Caco-2 (cell line): ENCODE measurements at regions not wholly inside any gene's neighbourhood (a gene's known extent, or its start where the extent isn't known, plus 50 kb on each side); places are given as distances from the start of the nearest gene placed in this dataset.

Experiments used
- BruUV-seq: library from RNA; stranded (reverse); fragments of 400-500 nt; replicated peaks from 2 replicates; lab custom pipeline; 2021; lab: Mats Ljungman, UMichigan
- CTCF ChIA-PET: fragments of 300-600 bp; sonication (Branson Sonifier 250); formaldehyde crosslinking; loops from one replicate; lab custom pipeline; 2022; ENCODE audit warnings: antibody characterized with exemption; lab: Charles Lee
- POLR2A ChIA-PET: fragments of 300-600 bp; sonication (Branson Sonifier 250); formaldehyde crosslinking; loops from one replicate; lab custom pipeline; 2022; ENCODE audit warnings: antibody characterized with exemption; lab: Charles Lee
- DNase-seq, 2 experiments: peaks; one replicate each; pipeline versions ENCODE4 v3.0.0 to v3.0.0-alpha.2; 2020 to 2022
- H3K27me3 ChIP-seq: replicated peaks from 2 replicates; pipeline ENCODE4 v1.6.0; 2011; ENCODE audit warnings: low read length; ENCODE audit not compliant: control insufficient read depth, insufficient read depth
- H3K36me3 ChIP-seq: 2 replicates; pipeline ENCODE4 v1.5.1; 2011; ENCODE audit warnings: low read length; ENCODE audit not compliant: control insufficient read depth, insufficient read depth
- H3K4me1 ChIP-seq: fragments of 250-450 bp; sonication (Bioruptor Pico); 2 replicates; pipeline ENCODE4 v1.5.1; 2020; ENCODE audit warnings: mild to moderate bottlenecking
- H3K4me3 ChIP-seq: 2 replicates; pipeline ENCODE4 v1.5.1; 2011; ENCODE audit warnings: low read depth, mild to moderate bottlenecking, control low read depth, low read length
- H3K9me3 ChIP-seq: fragments of 250-450 bp; sonication (Bioruptor Pico); 2 replicates; pipeline ENCODE4 v1.5.1; 2020; ENCODE audit warnings: mild to moderate bottlenecking, moderate library complexity
- H3K27ac Mint-ChIP-seq: one replicate; pipeline ENCODE4 v1.8.0; 2022; ENCODE audit warnings: mixed read lengths; ENCODE audit not compliant: unreplicated experiment
- H3K27me3 Mint-ChIP-seq: one replicate; pipeline ENCODE4 v1.8.0; 2022; ENCODE audit warnings: mixed read lengths; ENCODE audit not compliant: insufficient read depth, unreplicated experiment
- H3K36me3 Mint-ChIP-seq: one replicate; pipeline ENCODE4 v1.8.0; 2022; ENCODE audit warnings: mild to moderate bottlenecking, mixed read lengths; ENCODE audit not compliant: insufficient read depth, unreplicated experiment
- H3K4me1 Mint-ChIP-seq: one replicate; pipeline ENCODE4 v1.8.0; 2022; ENCODE audit warnings: low read depth, mixed read lengths; ENCODE audit not compliant: unreplicated experiment
- H3K4me3 Mint-ChIP-seq: one replicate; pipeline ENCODE4 v1.8.0; 2022; ENCODE audit warnings: mild to moderate bottlenecking, moderate library complexity, mixed read lengths; ENCODE audit not compliant: unreplicated experiment
- H3K9me3 Mint-ChIP-seq: one replicate; pipeline ENCODE4 v1.8.0; 2022; ENCODE audit warnings: mixed read lengths; ENCODE audit not compliant: unreplicated experiment
- CTCF ChIP-seq, 2 experiments: fragments of 200-600 bp in 1 of 2; IDR thresholded peaks; 1 replicate in 1 of 2; 2 replicates in 1 of 2; pipeline versions ENCODE4 v1.5.1 to v1.8.0; 2011 to 2022; ENCODE audit warnings: antibody characterized with exemption in 1 of 2, control low read depth in 1 of 2, inconsistent platforms in 1 of 2, low read depth in 1 of 2, low read length in 1 of 2, mild to moderate bottlenecking in 1 of 2, moderate library complexity in 1 of 2; ENCODE audit not compliant: insufficient read depth in 1 of 2, severe bottlenecking in 1 of 2, unreplicated experiment in 1 of 2
- intact Hi-C: fragments of 100-400 bp; cut with micrococcal nuclease; formaldehyde crosslinking; loops from one replicate; pipeline ENCODE4 v1.10.0; 2022; ENCODE audit not compliant: unreplicated experiment

- Mint-ChIP-seq H3K4me1 (no peaks in the 10 kb centered on the region), H3K9me3 (no peaks in the 10 kb centered on the region), H3K36me3 (no peaks in the 10 kb centered on the region), H3K27me3 (no peaks in the 10 kb centered on the region), H3K4me3 (no peak overlapping the region), H3K27ac (no peak overlapping the region)
- ChIA-PET CTCF (no interaction called here), POLR2A (no interaction called here)
- DNase-seq = no peak
- Histone ChIP-seq H3K4me1 (no peaks in the 10 kb centered on the region), H3K27me3 (no peaks in the 10 kb centered on the region), H3K36me3 (no peaks in the 10 kb centered on the region), H3K9me3 (peaks cover 5% of the 10 kb centered on the region; the same call in 1 of the 2 replicates), H3K4me3 (no peak overlapping the region)
- intact Hi-C loops = no loop called here
- BruUV-seq = no TSS peak
- no peak for TF ChIP-seq CTCF (IDR thresholded peaks at IDR 0.05; ENCODE audit: insufficient read depth in 1 of 2, low read depth in 1 of 2, low read length in 1 of 2, severe bottlenecking in 1 of 2, unreplicated experiment in 1 of 2)
Observed at GRCh38 chr2:12263730-12264129, 453.0 kb upstream of the TRIB2 start.

DNA sequence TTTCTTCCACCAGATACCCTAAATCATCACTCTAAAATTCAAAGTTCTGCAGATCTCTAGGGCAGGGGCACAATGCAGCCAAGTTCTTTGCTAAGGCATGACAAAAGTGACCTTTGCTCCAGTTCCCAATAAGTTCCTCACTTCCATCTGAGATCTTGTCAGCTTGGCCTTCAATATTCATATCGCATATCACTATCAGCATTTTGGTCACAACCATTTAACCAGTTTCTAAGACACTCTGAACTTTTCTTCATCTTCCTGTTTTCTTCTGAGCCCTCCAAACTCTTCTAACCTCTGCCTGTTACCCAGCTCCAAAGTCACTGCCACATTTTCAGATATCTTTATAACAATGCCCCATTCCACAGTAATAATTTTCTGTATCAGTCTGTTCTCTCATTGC is 452.6 kb upstream of the TRIB2 start:
- Histone ChIP-seq H3K36me3 (no peaks in the 10 kb centered on the region), H3K27me3 (no peaks in the 10 kb centered on the region), H3K4me3 (no peak overlapping the region), H3K4me1 (no peaks in the 10 kb centered on the region), H3K9me3 (peaks cover 5% of the 10 kb centered on the region; the same call in 1 of the 2 replicates)
- ChIA-PET CTCF (no interaction called here), POLR2A (no interaction called here)
- Mint-ChIP-seq H3K27me3 (no peaks in the 10 kb centered on the region), H3K4me1 (no peaks in the 10 kb centered on the region), H3K4me3 (no peak overlapping the region), H3K9me3 (no peaks in the 10 kb centered on the region), H3K36me3 (no peaks in the 10 kb centered on the region), H3K27ac (no peak overlapping the region)
- intact Hi-C loops = no loop called here
- no peak for TF ChIP-seq CTCF (IDR thresholded peaks at IDR 0.05; ENCODE audit: insufficient read depth in 1 of 2, low read depth in 1 of 2, low read length in 1 of 2, severe bottlenecking in 1 of 2, unreplicated experiment in 1 of 2)
- BruUV-seq = no TSS peak
- no peak for DNase-seq

- BruUV-seq = no TSS peak
- POLR2A ChIA-PET = no interaction called here
- H3K4me3 ChIP-seq = no peak overlapping the region
- no peaks in the 10 kb centered on the region for H3K36me3 ChIP-seq
- H3K27me3 Mint-ChIP-seq = no peaks in the 10 kb centered on the region
- no peaks in the 10 kb centered on the region for H3K9me3 Mint-ChIP-seq
- peaks cover 5% of the 10 kb centered on the region; the same call in 1 of the 2 replicates for H3K9me3 ChIP-seq
- no peaks in the 10 kb centered on the region for H3K27me3 ChIP-seq
- H3K4me3 Mint-ChIP-seq = no peak overlapping the region
- DNase-seq = no peak
- intact Hi-C loops = no loop called here
- H3K36me3 Mint-ChIP-seq = no peaks in the 10 kb centered on the region
- no peak overlapping the region for H3K27ac Mint-ChIP-seq
- CTCF ChIA-PET = no interaction called here
- no peaks in the 10 kb centered on the region for H3K4me1 ChIP-seq
- TF ChIP-seq CTCF (IDR thresholded peaks at IDR 0.05; ENCODE audit: insufficient read depth in 1 of 2, low read depth in 1 of 2, low read length in 1 of 2, severe bottlenecking in 1 of 2, unreplicated experiment in 1 of 2) = no peak
- no peaks in the 10 kb centered on the region for H3K4me1 Mint-ChIP-seq
Observed at GRCh38 chr2:12265646-12266045, 451.1 kb upstream of the TRIB2 start.
